MM.1S (cell line): ENCODE measurements at regions not wholly inside any gene's neighbourhood (a gene's known extent, or its start where the extent isn't known, plus 50 kb on each side); places are given as distances from the start of the nearest gene placed in this dataset.

Experiments
- DNase-seq: peaks from one replicate; pipeline ENCODE4 v3.0.0-alpha.2; 2015
- H2AFZ ChIP-seq: fragments of 300-600 bp; sonication (generic); 2 replicates; pipeline ENCODE4 v1.6.0; 2016; ENCODE audit warnings: antibody characterized with exemption, low read length
- H3F3A ChIP-seq: fragments of 300-600 bp; sonication (generic); 2 replicates; pipeline ENCODE4 v1.6.1; 2016; ENCODE audit warnings: mild to moderate bottlenecking, antibody characterized with exemption, low read length, moderate library complexity, mixed read lengths; ENCODE audit not compliant: insufficient read depth
- H3K27ac ChIP-seq: fragments of 300-600 bp; sonication (generic); 2 replicates; pipeline ENCODE4 v1.5.1; 2016; ENCODE audit warnings: mild to moderate bottlenecking, low read length
- H3K27me3 ChIP-seq: fragments of 300-600 bp; sonication (generic); replicated peaks from 2 replicates; pipeline ENCODE4 v1.6.0; 2016; ENCODE audit warnings: low read length; ENCODE audit not compliant: insufficient read depth
- H3K36me3 ChIP-seq: fragments of 300-600 bp; sonication (generic); replicated peaks from 2 replicates; pipeline ENCODE4 v1.6.1; 2016; ENCODE audit warnings: mild to moderate bottlenecking, low read length, mixed read lengths; ENCODE audit not compliant: insufficient read depth
- H3K4me1 ChIP-seq: fragments of 300-600 bp; sonication (generic); 2 replicates; pipeline ENCODE4 v1.6.1; 2016; ENCODE audit warnings: low read length, mixed read lengths
- H3K4me2 ChIP-seq: fragments of 300-600 bp; sonication (generic); 2 replicates; pipeline ENCODE4 v1.6.0; 2016; ENCODE audit warnings: low read depth, low read length
- H3K4me3 ChIP-seq: fragments of 300-600 bp; sonication (generic); 2 replicates; pipeline ENCODE4 v1.5.1; 2016; ENCODE audit warnings: low read length, mixed read lengths
- H3K79me2 ChIP-seq: fragments of 300-600 bp; sonication (generic); 2 replicates; pipeline ENCODE4 v1.6.1; 2016; ENCODE audit warnings: mixed run types, low read length, mixed read lengths
- H3K9ac ChIP-seq: fragments of 300-600 bp; sonication (generic); 2 replicates; pipeline ENCODE4 v1.6.1; 2016; ENCODE audit warnings: low read length, mixed read lengths
- H3K9me2 ChIP-seq: fragments of 300-600 bp; sonication (generic); replicated peaks from 2 replicates; pipeline ENCODE4 v1.6.1; 2016; ENCODE audit warnings: mild to moderate bottlenecking, low read length, mixed read lengths; ENCODE audit not compliant: insufficient read depth
- H3K9me3 ChIP-seq: fragments of 300-600 bp; sonication (generic); replicated peaks from 2 replicates; pipeline ENCODE4 v1.6.1; 2016; ENCODE audit warnings: mild to moderate bottlenecking, low read length, mixed read lengths; ENCODE audit not compliant: insufficient read depth
- H4K20me1 ChIP-seq: fragments of 300-600 bp; sonication (generic); 2 replicates; pipeline ENCODE4 v1.6.1; 2016; ENCODE audit warnings: mild to moderate bottlenecking, low read length, moderate library complexity, mixed read lengths; ENCODE audit not compliant: insufficient read depth
- CTCF ChIP-seq: fragments of 300-600 bp; sonication (generic); IDR thresholded peaks from 2 replicates; pipeline ENCODE4 v1.5.1; 2016; ENCODE audit warnings: antibody characterized with exemption, low read length, mixed read lengths
- EZH2 ChIP-seq: fragments of 300-600 bp; sonication (generic); optimal IDR thresholded peaks from 2 replicates; pipeline ENCODE3; 2017; ENCODE audit warnings: low read depth, mild to moderate bottlenecking, antibody characterized with exemption, low read length, mixed read lengths
- EZH2phosphoT487 ChIP-seq: fragments of 300-600 bp; sonication (generic); IDR thresholded peaks from 2 replicates; pipeline ENCODE4 v1.6.1; 2018; ENCODE audit warnings: antibody characterized with exemption, low read length

- Histone ChIP-seq H3K36me3 (no peaks in the 10 kb centered on the region), H3K79me2 (no peaks in the 10 kb centered on the region), H3K9me3 (no peaks in the 10 kb centered on the region), H3F3A (0 out of 2 replicates have a peak, but pooled peaks cover under 1% of the 10 kb centered on the region), H4K20me1 (no peaks in the 10 kb centered on the region), H3K4me2 (no peak overlapping the region), H3K9ac (no peak overlapping the region), H3K27me3 (no peaks in the 10 kb centered on the region), H3K4me1 (0 out of 2 replicates have a peak, but pooled peaks cover 3% of the 10 kb centered on the region), H2AFZ (no peak overlapping the region), H3K27ac (no peak overlapping the region), H3K4me3 (no peak overlapping the region), H3K9me2 (no peaks in the 10 kb centered on the region)
- TF ChIP-seq EZH2phosphoT487 (no peak), EZH2 (no peak), CTCF (no peak)
- DNase-seq: no peak
Observed at GRCh38 chr9:6128030-6128429, 87.6 kb upstream of the IL33 start.

DNA sequence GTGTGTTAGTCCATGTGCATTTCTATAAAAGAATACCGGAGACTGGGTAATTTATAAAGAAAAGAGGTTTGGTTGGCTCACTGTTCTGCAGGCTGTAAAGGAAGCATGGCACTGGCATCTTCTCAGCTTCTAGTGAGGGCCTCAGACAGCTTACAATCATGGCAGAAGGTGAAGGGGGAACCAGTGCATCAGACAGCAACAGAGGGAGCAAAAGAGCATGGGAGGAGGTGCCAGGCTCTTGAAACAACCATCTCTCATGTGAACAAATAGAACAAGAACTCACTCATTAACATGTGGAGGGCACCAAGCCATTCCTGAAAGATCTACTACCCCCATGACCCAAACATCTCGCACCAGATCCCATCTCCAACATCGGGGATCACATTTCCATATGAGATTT, 89.2 kb upstream of the IL33 start:
- TF ChIP-seq CTCF (no peak), EZH2 (no peak), EZH2phosphoT487 (no peak)

GRCh38 chr9:6123416-6123815, 92.2 kb upstream of the IL33 start:
- no peaks in the 10 kb centered on the region for H3K9me2 ChIP-seq
- H3K79me2 ChIP-seq: no peaks in the 10 kb centered on the region
- H3K9me3 ChIP-seq: no peaks in the 10 kb centered on the region
- no peak overlapping the region for H3K4me3 ChIP-seq
- H3K27me3 ChIP-seq: no peaks in the 10 kb centered on the region
- H4K20me1 ChIP-seq: no peaks in the 10 kb centered on the region
- H3K4me1 ChIP-seq: no peaks in the 10 kb centered on the region
- H3K36me3 ChIP-seq: no peaks in the 10 kb centered on the region
- H3K9ac ChIP-seq: no peak overlapping the region
- H3K4me2 ChIP-seq: no peak overlapping the region
- no peak overlapping the region for H3K27ac ChIP-seq
- TF ChIP-seq CTCF (no peak), EZH2phosphoT487 (no peak), EZH2 (no peak)
- H3F3A ChIP-seq: no peaks in the 10 kb centered on the region
- DNase-seq: no peak
- no peak overlapping the region for H2AFZ ChIP-seq

More for the DNA sequence above, 89.2 kb upstream of the IL33 start:
- Histone ChIP-seq H3K27me3 (no peaks in the 10 kb centered on the region), H3F3A (no peaks in the 10 kb centered on the region), H3K79me2 (no peaks in the 10 kb centered on the region), H3K9ac (no peak overlapping the region), H3K27ac (no peak overlapping the region), H2AFZ (no peak overlapping the region), H3K36me3 (no peaks in the 10 kb centered on the region), H4K20me1 (no peaks in the 10 kb centered on the region), H3K4me1 (no peaks in the 10 kb centered on the region), H3K4me3 (no peak overlapping the region), H3K9me3 (no peaks in the 10 kb centered on the region), H3K4me2 (no peak overlapping the region), H3K9me2 (no peaks in the 10 kb centered on the region)
- no peak for DNase-seq
